ENCODE measurements at regions not wholly inside any gene's neighbourhood (a gene's known extent, or its start where the extent isn't known, plus 50 kb on each side); places are given as distances from the start of the nearest gene placed in this dataset.
"Not testable (repeated sequence)": the region's sequence is repeated elsewhere in the genome, so short reads cannot be mapped to it uniquely, and the experiment has no call there.

DNA sequence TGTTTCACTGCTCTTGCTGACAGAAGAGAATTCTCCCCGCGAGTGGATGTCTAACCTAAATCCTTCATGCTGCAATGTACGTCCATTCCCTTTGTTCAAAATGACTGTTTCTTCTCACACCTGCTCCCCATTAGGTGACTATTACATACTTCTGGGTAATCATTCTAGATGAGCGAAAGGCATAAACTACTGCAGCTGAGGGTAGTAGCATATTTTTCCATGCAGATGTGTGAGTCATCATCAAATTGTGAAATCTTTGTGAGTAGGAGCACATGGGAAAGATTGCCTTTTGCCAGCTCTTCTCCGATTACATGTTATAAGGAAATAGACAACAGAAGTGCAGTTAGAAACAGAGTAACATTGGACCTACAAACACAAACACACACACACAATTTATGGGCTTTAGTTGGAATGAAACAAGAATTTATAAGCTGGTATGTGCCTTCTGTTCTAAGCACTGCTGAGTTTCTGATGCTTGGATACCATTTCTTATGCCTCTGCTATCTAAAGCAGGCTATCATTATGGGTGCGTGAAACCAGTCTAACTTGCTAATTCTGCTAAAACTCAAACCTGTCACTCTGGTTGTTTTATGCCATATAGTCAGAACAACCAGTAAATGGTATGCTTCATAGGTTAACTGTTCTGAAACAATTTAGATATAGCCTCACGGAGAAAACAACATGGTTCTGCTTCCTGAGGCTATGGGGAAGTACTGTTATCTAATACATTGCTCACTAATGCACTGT, 346.9 kb upstream of the PSMD7 start:
- DNase-seq = no peak

DNA sequence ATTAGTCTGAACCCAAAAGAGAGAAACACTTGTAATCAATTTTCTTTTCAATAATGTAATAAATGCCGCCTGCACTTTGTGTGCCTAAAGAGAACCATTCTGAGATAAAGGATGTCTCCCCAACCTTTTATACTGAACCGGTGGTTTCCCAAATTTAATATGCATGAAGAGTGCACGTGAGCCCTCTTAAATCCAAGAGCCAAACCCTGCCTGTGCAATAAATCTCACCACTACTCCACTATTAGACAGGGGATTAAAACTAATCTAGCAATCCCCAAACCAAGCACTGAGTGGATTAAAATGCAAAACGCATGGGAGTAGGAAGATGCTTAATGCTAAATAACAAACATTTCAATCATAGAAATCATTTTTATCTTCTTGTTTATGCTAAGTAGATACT, 351.0 kb upstream of the PSMD7 start:
- no peak for DNase-seq

DNA sequence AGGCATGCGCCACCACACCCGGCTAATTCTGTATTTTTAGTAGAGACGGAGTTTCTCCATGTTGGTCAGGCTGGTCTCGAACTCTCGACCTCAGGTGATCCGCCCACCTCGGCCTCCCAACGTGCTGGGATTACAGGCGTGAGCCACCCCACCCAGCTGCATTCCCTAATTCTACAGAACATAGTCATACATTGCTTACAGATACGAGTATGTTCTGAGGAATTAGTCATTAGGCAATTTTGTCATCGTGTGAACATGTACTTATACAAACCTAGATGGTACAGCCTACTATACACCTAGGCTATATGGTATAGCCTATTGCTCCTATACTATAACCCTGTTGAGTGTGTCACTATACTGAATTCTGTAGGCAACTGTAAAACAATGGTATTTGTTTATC, 353.4 kb upstream of the PSMD7 start:
- DNase-seq = not testable (repeated sequence)

DNA sequence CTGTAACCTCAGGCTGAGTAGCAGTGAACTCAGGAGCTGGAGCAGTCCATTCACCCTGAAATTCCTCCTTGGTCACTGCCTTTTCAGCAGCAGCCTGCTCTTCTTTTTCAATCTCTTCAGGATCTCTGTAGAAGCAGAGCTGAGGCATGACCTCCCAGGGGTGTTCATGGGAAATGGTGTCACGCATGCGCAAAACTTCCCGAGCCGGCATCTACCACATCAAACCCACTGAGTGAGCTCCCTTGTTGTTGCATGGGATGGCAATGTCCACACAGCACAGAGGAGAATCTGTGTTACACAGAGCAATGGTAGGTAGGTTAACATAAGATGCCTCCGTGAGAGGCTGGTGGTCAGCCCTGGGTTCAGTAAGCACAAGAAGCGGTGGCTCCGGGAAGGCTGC, 355.8 kb upstream of the PSMD7 start:
- DNase-seq = not testable (repeated sequence)

DNA sequence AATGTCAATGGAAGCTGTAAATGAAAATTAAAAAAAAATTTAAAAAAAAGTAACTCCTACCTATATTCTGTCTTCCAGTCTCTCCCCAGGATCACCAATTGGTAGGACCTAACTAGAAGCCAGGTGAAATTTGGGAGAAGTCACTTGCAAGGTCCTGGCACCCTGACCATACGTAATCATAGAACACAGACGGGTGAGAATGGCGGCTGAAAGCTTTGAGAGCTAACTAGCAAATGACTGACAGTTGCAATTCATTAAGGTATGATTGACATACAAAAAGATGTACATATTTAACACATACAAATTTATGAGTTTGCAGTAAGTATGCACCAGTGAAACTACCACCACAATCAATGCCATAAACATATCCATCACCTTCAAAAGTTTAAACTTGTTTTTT, 372.7 kb upstream of the PSMD7 start:
- no peak for DNase-seq

DNA sequence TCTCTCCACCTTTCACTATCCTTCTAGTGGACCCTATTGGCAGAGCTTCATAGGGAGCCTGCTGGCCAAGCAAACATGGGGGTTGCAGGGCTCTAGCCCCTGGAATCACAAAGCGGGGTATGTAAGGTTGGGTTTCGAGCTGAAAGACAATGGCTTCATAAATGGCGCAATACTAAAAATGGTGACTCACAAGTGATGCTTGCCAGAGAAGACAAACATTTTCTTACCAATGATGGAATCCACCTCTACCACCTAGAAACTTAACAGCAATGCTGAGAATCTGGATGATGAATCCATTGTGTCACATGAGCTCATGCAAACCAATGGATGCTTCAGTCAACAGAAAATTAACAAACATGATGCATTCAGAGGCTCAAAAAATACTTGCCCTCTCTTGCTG, 375.3 kb upstream of the PSMD7 start:
- DNase-seq = no peak

DNA sequence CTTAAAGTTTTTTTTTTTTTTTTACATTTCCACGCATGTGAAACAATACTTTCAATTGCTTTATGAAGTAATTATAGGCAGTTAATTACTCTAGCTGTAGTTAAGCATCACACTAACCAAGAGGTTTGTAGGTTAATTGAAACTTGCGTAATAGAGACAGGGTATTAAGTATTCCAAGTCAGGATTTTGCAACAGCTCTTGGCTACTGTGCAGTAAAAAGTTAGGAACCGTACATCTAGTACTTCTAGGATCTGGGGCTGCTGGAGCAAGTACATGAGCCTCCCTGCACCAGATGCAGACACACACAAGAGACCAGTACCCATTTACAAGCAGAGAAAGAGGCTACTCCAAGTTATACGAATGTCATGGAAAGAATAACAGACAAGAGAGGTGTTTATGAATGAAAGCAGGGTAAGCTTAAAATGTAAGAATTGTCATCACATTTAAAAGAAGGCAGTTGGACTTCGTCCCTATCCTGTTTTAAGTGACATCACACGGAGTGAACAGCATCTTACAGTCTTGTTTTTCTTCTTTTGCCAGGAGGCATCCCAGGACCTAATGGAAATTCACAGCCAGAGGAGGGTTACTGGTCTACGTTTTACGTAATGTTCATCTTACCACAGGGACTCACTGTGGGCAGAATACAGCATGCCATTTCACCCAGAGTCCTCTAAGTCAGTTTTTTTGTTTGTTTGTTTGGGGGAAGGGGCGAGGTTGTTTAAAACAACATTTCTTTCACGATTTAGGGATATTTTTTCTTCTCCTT, 379.6 kb upstream of the PSMD7 start:
- no peak for DNase-seq

DNA sequence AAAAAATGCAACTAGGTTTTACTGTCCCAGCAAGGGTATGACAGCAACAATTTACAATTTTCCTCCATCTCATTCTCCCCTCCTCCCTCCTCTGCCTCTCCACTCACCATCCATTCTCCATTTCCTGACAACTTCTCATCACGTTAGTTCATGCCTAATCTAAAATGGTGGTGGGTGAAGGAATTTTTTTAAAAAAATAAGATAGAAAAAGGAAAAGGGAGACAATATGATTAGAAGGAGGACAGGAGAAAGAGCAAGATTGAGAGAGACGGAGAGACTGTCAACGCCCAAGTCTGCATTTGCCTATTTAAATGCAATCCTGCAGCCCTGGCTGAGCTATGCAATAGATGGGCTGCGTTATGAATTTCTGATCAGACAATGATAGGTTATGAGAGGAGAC, 380.7 kb upstream of the PSMD7 start:
- no peak for DNase-seq

DNA sequence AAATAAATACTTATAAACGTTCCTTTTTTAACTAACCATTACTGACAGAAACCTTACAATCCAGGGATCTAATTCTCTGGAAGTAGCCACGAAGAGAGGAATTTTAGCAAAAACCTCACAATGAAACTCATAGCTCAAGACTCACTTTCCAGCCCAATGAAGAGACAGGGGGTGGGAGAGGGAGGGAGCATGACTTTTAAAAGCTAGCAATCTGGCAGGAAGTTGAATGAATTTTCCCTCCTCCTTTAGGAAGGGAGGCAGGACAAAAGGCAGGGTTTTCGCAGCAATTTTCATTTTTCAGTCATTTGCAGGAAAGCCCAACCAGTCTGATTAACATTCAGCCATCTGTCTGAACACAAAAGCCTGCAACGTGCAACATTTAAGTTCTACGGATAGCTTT, 381.5 kb upstream of the PSMD7 start:
- no peak for DNase-seq

DNA sequence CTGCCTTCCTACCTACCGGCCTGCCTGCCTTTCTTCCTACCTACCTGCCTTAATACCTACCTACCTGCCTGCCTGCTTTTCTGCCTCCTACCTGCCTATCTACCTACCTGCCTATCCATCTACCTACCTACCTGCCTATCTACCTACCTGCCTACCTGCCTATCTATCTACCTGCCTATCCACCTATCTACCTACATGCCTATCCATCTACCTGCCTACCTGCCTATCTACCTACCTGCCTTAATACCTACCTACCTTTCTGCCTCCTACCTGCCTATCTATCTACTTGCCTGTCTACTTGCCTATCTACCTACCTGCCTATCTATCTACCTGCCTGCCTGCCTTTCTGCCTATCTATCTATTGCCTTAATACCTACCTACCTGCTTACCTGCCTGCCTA, 383.8 kb upstream of the PSMD7 start:
- no peak for DNase-seq

DNA sequence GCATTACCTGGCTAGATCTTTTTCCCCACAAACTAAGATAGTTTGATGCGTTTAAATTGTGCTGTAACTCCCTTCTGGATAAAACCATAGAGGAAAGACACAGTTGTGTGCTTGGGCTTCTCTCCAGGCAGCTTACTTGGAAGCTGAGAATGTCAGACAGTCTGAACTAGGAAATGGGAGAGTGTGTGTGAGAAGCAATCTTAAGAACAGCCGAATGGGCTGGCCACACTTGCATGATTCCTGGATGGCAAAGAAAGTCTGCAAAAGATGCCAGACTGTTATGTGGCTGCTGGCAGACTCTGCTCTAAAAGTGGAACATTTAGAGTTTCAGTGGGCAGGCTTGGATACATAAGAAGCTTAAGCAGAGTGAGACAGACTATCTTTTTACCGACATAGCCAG, 384.3 kb upstream of the PSMD7 start:
- no peak for DNase-seq

DNA sequence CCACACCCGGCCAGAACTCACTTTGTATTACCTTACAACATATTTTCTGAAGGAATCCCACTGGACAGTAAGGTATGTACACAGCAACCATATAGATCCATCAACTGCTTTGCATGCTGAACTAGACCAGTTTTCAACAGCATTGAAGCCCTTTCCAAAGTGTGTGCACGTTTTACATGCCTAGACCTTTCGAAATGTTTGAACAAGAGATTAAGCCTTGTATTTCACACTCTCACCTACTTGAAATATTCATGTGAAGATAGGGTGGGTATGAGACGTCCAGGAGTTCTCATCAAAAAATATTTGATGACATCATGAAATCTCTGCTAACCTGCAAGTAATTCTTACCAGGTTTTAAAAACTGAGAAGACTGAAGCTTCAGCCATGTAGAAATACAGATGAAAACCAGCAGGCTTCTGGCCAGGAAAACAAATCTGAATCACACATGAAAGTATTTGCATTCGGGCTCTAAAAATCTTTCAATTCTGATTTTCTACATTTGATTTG, 387.0 kb upstream of the PSMD7 start:
- DNase-seq = no peak

DNA sequence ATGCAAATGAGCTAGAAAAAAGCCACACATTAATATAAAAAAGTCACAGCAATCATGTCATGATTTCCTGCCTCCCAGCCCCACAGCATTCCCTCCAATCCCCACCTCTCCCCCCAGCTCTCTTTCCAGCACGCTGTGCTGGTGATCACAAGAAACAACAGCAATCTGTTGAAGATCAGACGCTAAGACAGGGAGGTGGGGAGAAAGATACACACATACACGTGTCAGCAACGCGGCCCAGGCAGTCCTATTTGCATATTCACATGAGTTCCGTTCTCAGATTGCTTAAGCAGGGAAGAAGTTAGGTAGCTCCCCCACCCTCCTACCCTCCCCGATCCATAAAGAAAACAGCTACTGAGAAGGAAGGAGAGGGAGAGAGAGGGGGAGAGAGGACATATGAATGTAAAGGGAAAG, 405.5 kb upstream of the PSMD7 start:
- no peak for DNase-seq

DNA sequence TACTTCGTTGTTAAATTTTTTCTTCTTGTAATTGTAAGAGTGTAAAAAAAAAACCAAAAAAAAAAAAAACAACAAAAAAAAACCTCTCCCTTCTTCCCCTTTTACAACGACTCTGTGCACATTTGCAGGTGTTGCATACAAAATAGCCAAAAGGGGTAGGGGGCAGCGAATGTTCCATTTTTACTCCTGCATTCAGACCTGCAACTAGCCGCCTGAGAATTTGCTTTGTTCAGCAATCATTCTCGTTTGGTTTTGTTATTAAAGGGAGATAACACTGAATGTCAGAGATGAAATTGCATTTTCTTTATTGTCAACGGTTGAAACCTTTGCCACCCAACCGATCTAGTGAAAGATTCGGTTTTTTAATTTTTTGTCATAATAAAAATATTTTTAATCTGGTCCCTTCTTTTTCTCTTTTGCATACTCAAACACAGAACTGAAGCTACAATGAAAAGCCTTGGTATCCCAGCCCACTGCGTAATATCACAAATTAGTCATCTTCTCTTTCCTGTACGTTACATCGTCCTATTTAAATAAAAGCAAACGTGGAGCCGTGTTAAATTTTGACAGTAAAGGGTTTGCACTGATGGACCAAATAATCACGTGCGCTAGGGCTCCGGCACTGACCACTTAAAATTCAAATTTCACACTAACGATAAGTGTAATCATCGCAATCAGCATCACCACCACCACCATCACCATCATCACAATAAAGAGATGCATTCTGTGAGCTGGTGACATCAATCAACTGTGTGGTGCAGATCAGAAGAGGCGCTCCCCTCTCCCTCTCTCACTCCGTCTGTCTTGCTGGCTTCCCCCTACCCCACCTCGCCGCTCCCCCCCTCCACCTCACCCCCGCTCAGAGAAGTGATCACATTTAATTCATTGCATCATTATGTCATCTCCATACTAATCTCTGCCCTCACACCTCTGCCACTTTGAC, 406.2 kb upstream of the PSMD7 start:
- DNase-seq = no peak

DNA sequence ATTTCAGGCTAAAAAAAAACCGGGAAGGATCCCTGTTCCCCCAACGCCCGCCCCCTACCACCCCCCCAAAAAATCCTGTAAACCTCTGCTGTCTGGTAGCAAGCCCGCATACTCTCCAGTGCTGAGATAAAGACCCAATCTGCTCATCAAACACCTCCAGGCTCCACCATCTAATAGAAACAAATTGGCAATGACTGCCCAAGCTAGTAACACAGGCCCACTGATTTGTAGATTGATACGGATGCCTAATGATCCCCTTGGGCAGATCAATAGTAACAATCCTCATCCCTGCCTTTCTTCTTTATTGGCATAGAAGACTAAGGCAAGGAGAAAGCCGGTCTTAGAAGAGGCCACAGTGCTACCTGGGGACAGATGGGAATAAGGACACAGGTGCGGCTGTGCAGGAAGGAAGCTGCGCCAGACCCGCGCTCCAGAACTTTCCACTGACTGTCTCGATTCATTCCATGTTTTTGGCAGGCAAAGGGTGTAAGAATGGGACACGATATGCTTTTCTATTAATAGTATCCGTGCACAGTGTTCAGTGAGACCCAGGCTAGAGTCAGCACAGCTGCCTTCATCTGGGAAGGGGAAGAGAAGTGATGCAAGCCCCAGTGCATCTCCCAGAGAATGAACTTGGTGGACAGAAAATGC, 407.6 kb upstream of the PSMD7 start:
- no peak for DNase-seq

DNA sequence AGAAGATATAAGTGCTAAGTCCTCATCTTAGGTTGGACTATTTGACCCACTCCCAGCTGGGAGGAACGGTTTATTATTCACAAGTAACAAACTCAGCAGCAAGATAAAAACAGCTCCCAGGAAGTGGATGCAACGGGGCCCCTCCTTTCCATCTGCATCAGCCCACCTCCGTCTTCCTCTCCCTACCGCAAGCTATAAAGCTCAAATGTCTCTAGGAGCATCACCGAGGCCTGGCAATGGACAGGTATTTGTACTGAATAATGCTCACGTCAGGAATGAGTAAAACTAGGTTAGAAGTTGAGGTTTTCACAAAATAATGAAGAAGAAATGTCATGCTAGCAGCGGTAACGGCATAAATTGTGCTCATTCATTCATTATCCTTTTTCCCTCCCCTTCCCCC, 408.7 kb upstream of the PSMD7 start:
- no peak for DNase-seq

DNA sequence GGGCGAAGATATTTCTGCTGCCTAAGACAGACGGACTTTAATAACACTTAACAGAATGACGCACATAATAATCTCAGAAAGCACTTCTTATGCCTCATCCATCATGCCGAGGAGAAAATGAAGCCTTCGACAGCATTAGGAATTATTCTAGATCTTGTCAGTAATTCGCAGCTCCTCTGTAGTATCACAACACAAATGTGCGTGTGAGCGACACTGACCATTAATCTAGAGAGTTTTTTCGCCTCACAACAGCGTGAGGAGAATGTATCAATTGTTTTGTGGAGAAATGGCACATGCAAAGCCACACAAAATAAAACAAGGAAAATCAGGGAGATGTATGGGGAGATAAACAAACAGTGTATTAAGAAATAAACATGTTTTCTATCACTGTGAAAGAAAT, 410.2 kb upstream of the PSMD7 start:
- DNase-seq = no peak

DNA sequence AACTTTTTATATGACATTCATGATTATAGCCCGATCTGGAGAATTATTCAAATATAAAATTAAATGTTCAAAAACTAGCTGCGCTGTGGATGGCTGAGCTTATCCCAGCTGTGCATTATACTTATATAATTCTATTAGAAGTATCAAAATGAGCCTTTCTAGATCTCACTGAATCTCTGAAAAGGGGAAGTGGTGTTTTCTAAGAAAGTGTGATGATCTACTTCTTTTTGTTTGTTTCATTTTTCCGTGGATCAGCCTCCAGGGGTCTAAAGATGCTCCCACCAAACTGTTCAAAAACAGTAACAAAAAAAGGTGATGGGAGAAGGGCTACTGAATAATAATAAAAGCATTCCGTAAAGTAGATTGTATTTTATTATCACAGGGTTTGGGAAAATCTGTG, 411.3 kb upstream of the PSMD7 start:
- no peak for DNase-seq

DNA sequence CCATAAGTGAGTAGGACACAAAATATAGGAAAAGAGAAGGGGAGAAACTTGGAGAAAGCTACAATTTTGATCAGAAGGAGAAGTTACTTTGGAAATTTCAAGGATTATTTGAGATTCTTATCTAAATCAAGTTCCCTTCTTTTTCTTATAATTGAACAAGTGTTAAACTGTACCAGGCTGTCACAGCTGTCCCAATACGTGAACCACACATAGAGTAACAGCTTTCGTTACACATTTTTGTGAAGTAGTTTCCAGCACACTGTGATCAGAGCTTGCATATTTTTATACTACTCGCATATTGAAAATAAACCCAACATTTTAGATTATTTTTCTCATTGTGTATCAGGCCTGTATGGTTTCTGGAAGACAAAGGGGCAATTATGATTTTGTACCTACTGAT, 412.8 kb upstream of the PSMD7 start:
- no peak for DNase-seq

DNA sequence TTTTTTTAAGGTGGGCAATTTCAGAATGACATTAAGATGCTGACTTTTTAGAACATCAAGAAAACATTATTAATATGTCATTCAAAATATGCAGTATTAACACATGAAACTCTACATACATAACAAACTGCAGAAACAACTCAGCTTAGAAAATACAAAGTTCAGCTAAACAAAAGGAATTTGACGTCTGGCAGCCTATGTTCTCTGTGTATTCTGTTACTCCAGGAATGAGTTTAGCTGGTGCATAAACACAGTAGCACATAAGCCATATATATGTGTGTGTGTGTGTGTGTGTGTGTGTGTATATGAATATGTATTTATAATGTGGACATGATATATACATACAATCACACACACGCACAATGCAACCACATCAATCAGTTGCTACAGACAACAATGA, 413.5 kb upstream of the PSMD7 start:
- no peak for DNase-seq

DNA sequence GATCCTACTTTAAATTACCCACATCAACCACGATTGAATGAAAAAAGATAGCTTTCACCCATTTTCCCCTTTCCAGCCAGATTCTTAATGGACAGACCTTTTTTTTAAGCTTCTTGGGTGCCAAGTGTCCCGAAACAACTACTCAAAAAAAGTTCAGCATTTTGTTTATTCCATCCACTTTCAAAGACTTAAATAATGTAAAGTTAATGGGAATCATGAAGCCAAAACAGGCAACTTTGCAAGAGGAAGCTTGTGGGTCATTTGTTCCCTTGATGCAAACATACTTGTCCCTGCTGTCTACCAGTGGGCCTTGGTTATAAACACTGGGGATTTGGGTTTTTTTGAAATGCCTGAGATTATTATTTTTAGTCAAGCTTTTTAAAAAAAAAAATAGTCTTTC, 414.0 kb upstream of the PSMD7 start:
- DNase-seq = no peak

DNA sequence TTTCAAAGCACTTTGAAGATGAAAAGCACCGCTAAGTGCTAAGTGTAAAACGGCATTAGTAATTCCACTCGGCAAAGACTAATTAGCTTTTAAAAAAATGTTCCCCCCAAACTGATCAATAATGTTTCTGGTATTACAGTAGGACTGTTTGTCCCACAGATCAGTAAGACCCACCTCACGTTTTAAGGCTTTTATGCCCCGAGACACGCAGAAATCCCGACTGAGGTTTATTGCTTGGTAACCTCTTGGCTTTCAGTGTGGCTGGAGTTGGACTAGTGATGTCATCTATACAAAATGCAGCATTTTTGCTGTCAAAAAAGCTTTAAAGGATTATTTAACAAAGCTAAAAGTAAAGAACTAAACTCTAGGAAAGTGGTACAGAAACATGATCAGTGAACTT, 414.6 kb upstream of the PSMD7 start:
- DNase-seq = no peak

DNA sequence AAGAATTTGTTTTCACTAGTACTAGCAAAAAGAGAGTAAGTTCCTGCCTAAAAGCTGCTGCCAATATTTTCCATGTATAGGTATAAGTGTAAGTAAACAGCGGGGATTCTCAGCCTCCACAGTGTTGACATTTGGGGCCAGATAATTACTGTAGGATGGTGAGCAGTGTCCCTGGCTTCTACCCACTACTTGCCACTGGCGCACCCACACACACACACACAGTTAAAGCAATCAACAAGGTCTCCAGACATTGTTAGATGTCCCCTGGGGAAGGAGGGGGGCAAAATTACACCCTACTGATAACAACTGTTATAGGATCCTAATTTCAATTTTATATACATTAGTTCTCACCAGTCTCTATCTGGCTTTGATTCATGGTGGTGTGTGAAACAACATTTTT, 417.0 kb upstream of the PSMD7 start:
- no peak for DNase-seq
